GM21786 (cell line): ENCODE measurements at regions not wholly inside any gene's neighbourhood (a gene's known extent, or its start where the extent isn't known, plus 50 kb on each side); places are given as distances from the start of the nearest gene placed in this dataset.

Experiments
- ATAC-seq: cut with Tn5 transposase; IDR thresholded peaks from one replicate; pipeline ENCODE4 v1.9.1; 2021; ENCODE audit not compliant: unreplicated experiment

DNA sequence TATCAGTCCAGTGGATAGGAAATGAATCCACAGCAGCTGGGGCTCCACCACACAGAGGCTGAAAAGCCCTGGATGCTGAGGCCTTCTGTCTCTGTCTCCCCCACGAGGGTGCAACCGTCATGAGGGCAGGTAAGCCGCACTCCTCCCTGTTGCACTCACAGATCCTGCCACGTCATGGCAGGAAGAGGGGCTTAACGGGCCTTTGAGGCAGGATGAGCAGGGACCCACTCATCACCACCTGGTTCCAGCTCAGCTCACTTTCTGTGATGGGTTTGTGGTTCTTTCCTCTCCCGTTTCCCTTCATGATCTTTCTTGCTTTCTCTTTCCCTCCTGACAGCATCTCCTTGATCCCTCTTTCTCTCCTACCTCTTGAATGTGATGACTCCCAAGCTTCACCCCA is 575.2 kb downstream of the CCDC171 start:
- ATAC-seq: no peak

DNA sequence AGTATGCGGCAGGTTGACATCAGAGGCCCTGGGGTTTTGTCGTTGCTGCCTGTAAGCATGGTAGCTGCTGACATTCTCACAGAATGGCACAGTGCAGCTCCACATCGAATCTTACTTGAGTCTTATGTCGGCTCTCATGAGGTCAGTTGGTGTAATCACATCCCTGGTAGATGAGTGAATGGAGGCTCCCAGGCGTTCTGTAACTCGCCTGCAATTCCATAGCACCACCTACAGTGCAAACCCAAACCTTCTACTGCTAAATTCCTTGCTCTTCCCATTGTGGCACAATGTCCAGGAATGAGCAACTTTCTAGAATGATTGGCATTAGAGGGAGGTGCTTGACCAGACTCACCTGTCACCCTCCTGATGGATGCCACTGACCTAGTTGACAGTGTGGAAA is 578.4 kb downstream of the CCDC171 start:
- no peak for ATAC-seq

GRCh38 chr9:16132513-16132912 is 579.7 kb downstream of the CCDC171 start:
- no peak for ATAC-seq

DNA sequence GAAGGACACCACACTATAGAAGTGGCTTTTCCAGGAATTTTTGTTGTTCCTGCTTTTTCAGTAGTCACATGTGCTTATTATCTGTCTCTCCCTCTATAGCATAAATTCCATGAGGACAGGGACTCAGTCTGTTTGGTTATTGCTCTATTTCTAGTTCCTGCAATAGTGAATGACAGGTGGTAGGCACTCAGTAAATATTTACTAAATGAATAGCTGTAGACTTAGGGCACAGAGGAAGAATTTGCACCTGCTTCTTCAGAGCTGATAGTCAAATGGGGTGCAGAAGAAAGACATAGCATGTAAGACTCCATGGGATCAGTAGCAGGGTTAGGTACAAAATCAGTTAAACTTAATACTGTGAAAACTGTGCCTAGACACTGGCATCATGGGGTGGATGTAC is 580.2 kb downstream of the CCDC171 start:
- no peak for ATAC-seq

GRCh38 chr9:16133556-16134227 is 580.8 kb downstream of the CCDC171 start:
- ATAC-seq: peak; percentile 88

DNA sequence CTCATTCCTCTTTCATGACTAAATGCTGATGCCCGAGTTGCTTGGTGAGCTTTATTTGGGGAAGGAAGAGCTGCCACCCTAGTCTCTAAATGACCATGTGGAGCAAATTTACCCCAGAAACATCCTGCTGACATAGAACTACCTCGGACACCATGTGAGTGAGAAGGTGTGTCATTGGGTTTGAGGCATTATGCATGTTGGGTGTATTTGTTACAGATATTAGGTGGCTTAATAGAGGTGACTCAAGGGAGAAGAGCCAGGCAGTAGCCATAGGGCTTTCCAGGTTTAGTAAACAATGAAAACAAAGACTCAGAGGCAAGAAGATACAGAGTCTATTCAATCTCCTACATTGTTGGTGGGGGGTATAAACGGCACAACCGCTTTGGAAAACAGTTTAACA is 581.5 kb downstream of the CCDC171 start:
- no peak for ATAC-seq

- ATAC-seq: no peak
These were observed 583.1 kb downstream of the CCDC171 start for GRCh38 chr9:16135968-16136367.

GRCh38 chr9:16136451-16136850 is 583.6 kb downstream of the CCDC171 start:
- no peak for ATAC-seq

GRCh38 chr9:16136961-16137360 is 584.1 kb downstream of the CCDC171 start:
- ATAC-seq: no peak

DNA sequence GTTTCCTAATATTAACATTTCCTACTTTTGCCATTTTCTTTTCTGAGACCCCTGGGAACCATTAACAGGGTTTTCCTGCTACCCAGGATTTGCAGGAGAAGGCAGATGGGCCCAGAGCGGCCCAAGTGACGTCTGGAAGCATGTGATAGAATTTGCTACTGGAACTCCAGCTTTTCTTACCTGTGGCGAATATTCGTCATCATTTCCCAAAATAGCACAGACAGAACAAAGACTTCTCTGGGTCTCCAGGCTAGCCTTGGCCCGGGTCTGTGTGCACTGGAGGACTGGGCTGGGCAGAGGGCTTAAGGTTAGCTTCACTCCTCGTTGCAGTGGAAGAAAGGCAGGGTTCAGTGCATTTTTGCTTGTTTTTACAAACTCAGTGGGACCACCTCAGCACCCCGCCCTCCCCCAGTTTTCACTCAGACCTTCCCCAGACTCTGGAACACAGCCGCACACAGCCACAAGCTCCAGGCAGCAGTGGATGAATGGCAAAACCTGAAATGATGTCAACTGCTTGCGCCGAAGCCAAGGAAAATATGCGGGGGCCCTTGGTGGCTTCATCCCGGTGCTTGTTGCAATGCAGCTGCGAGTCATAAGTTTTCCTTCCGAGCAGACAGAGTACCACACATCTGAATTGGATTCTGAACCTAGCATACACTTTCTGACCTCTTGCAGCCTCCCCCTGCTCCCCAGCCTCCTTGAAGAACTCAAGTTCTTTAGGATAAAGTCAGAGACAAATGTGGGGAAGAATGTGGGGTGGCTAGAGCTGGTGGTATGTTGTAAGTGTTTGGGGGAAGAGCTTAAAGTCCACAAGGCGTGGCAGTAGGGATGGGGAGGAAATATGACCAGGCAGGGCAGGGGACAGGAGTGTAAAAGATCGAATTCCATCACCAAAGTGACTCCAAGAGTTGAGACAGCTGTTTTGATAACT is 586.0 kb downstream of the CCDC171 start:
- no peak for ATAC-seq

DNA sequence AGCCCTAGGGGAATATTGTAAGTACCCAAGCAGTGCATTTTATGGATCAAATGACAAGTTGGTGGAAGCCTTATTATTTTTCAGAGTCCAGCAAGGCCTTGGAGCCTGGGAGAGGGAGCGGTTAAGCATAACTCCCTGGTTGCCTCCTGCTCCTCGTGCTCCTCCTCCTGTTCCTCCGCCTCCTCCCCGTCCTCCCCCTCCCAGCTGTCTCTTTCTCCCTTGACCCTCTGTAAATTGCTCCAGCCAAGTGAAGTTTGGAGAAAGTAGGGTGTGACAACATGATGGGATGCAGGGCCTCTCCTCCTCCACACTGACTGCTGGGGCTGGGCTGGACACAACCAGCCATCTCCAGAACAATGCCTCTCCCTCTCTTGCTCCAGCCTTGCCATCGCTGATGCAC is 586.9 kb downstream of the CCDC171 start:
- no peak for ATAC-seq

- no peak for ATAC-seq
These were observed 590.5 kb downstream of the CCDC171 start for GRCh38 chr9:16143310-16143709.

DNA sequence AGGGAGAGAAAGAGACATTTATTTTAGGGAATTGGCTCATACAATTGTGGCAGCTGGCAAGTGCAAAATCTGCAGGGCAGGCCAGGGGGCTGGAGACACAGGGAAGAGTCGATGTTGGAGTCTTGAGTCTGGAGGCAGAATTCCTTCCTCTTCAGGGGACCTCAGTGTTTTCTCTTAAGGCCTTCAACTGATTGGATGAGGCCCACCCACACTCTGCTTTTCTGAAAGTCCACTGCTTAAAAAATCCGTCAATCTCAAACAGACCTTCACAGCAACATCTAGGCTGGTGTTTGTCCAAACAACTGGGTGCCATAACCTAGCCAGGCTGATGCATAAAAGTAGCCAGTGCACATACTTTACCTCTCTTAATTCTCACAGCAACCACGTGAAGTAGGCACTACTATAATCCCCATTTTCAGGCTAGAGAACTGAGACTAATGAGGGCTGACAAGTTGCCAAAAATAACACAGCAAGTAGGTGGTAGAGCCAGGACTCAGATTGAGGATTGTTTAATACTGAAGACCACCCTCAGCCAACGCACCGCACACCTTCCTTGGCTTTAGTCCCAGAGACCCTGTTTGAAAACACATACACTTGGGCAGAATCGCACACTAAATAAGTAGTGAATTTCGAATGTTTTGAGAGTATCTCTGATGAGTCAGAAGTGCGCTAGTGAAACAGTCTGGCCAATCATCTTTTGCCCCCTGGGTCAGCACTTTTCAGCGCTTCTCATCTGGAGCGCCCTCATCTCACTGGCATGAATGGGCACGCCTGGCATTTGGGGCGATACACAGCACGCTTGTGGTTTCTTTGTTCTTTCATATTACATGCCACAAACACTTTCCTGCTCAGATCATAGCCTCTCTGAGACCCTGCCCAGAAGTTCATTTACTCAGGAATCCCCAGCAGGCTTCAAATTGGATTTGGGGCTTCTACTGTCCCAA is 591.4 kb downstream of the CCDC171 start:
- ATAC-seq: no peak

DNA sequence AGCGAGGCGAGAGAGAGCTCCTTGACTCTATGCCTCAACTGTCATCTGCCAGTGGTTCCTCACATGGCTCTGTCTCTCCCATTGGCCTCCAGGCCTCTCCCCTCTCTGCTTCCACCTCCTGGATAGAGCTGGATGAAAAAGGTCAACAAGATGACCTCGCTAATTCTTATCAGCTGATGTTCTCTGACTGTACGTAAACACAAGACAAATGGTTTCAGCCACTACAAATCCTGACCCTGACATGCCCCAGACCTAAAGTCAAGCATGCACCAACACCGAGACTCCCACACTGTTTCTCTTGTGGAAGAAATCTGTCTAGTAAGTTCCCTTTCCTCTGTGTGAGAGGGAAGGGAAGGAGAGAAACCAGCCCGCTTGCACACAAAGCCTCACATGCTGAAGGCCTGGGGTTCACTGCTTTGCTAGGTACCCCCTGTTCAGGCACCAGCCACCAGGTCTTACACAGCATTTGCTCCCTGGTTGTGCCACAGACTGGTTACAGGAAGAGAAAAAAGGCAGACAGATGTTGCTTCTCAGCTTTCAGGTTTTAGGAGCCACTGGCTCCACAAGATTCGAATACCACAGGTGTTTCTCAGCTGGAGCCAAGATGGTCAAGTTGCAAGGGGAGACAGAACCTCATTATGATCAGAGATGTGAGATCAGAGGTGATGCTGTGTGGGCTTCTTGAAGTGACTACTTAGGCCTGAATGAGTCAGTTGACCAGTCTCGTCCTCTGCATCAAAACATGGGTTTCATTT is 592.5 kb downstream of the CCDC171 start:
- ATAC-seq: no peak

DNA sequence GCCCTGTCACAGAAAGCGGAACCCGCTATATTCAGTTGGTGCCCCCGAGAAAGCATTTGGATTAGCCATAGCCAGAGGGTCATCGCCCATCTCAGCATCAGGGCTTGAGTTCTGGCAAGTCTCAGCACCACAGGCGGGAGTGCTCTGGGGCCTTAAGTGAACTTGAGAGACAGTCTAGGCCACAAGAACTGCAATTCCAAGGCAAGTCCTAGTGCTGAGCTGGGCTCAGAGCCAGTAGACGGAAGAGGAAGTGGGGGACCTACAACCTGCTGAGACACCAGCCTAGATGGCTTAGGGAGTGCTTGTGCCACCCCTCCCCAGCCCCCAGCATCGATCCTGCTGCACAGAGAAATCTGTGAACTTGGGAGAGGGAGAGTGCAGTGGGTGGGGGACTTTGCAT is 594.9 kb downstream of the CCDC171 start:
- no peak for ATAC-seq

GRCh38 chr9:16150501-16150900 is 597.7 kb downstream of the CCDC171 start:
- no peak for ATAC-seq

GRCh38 chr9:16150938-16151650 is 598.3 kb downstream of the CCDC171 start:
- no peak for ATAC-seq

DNA sequence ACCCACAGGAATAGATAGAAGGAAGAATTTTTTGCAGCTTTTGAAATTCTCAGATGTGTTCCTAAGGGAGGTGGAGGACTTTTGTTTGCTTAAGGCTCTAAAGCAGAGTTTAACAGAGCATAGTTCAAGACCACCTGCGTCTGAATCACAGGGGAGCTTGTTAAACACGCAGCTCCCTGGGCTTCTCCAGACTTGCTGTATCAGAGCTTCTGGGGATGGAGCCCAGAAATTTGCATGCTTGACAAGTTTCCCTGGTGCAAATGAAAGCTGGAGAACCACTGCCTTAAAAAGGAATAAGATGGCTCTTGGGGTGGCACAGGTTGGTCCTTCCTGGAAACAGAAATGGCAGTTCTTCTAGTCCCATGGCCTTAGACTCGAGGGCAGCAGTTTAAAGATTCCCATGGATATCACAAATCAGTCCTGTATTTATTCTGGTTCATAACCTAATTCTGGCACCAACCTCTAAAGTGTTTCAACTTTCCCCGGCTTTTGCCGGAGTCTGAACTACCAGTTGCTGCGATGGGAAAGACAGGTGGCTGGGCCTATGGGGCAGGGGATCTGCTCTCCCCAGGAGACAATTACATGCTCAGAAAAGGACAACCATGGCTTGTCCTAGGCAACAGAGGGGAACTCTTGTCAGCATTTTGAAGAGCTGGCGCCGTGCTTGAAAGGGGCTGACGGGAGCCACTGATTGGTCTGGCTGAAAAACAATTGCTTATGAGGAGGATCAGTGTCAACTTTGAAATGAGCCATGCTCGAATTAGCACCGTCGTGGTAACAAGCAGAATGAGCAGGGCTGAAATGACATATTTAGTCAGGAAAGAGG is 599.6 kb downstream of the CCDC171 start:
- ATAC-seq: no peak

DNA sequence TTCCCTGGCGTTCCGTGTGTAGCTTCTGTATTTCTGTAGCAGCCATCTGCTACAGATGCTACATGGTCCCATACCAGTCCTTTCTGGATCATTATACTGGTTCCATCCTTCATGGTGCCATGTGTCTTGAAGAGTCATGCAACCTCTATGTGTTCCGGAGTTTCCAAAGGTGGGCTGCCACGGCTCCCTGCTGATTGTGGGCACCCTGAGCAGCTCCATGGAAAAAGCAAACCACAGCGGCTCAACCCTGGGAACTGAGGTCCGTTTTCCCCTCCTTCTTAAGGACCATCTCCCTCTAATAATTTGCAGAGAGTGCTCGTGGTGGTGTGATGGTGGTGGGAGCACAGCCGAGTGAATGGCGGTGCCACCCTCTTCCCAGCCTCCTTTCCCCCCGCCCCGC is 600.4 kb downstream of the CCDC171 start:
- ATAC-seq: no peak
